ENCODE measurements at regions not wholly inside any gene's neighbourhood (a gene's known extent, or its start where the extent isn't known, plus 50 kb on each side); places are given as distances from the start of the nearest gene placed in this dataset.
"Not testable (repeated sequence)": the region's sequence is repeated elsewhere in the genome, so short reads cannot be mapped to it uniquely, and the experiment has no call there.

DNA sequence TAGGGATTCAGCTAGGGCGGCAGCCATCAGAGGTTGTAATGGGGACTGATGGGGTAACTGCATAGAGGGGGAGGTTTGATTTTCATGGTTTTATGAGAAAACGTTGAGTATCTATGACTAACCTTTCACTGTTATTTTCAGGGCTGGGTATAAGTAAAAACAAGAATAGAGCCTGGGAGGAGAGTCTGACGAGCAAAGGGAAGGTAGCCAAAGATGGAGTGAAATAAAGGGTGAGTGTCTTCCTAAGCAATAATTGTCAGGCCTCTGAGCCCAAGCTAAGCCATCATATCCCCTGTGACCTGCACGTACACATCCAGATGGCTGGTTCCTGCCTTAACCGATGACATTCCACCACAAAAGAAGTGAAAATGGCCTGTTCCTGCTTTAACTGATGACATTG, 281.5 kb downstream of the RPS4Y2 start:
- TF ChIP-seq, protein P1, sequence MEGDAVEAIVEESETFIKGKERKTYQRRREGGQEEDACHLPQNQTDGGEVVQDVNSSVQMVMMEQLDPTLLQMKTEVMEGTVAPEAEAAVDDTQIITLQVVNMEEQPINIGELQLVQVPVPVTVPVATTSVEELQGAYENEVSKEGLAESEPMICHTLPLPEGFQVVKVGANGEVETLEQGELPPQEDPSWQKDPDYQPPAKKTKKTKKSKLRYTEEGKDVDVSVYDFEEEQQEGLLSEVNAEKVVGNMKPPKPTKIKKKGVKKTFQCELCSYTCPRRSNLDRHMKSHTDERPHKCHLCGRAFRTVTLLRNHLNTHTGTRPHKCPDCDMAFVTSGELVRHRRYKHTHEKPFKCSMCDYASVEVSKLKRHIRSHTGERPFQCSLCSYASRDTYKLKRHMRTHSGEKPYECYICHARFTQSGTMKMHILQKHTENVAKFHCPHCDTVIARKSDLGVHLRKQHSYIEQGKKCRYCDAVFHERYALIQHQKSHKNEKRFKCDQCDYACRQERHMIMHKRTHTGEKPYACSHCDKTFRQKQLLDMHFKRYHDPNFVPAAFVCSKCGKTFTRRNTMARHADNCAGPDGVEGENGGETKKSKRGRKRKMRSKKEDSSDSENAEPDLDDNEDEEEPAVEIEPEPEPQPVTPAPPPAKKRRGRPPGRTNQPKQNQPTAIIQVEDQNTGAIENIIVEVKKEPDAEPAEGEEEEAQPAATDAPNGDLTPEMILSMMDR (IDR thresholded peaks at IDR 0.05 in 8 of 11, conservative IDR thresholded peaks at IDR 0.05 in 3 of 11): not testable (repeated sequence)
- not testable (repeated sequence) for TF ChIP-seq POLR2AphosphoS5 (IDR thresholded peaks at IDR 0.05)
